ENCODE measurements at regions not wholly inside any gene's neighbourhood (a gene's known extent, or its start where the extent isn't known, plus 50 kb on each side); places are given as distances from the start of the nearest gene placed in this dataset.

DNA sequence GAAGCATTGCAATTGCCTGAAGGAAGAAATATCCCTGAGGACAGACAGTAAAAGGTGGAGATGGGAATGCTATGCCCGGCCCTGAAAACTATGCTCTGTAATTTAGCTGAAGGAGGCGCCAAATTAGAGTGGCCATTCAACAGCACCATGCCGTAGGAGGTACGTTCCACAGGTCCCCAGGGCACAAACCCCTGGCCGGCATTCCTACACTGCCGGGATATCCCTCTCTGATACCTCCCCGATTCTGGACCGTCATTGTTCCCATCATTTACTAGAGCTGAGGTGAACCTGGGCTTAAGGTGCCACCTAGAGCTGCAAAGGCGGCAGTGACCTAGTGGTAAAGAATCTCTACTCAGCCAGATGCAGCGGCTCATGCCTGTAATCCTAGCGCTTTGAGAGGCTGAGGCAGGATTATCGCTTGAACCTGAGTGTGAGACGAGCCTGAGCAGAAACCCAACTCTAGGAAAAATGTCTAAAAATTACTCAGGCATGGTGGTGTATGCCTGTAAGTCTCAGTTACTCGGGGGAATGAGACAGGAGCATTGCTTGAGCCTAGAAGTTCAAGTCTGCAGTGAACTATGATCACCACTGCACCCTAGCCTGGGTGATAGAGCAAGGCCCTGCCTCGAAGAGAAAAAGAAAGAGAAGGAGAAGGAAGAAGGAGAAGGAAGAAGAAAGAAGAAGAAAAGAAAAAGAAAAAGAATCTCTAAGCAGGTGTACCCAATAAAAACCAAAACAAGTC is 53.0 kb upstream of the TNKS2 start:
- DNase-seq (ENCODE audit: low read depth) (peak; percentile 9), FAIRE-seq (no peak)
- Histone ChIP-seq H4K20me1 (ENCODE audit: insufficient read depth, low read length) (no peaks in the 10 kb centered on the region), H3K9me3 (ENCODE audit: insufficient read depth, low read depth, low read length) (no peaks in the 10 kb centered on the region), H3K9ac (ENCODE audit: low read length) (no peak overlapping the region), H3K4me1 (ENCODE audit: insufficient read depth, low read length) (no peaks in the 10 kb centered on the region), H3K4me2 (ENCODE audit: low read length) (no peak overlapping the region), H3K4me3 (ENCODE audit: insufficient read depth, low read depth, low read length) (no peak overlapping the region), H3K36me3 (ENCODE audit: insufficient read depth, low read length) (no peaks in the 10 kb centered on the region), H3K27ac (ENCODE audit: low read depth, low read length) (no peak overlapping the region), H2AFZ (ENCODE audit: low read depth, low read length) (peak overlapping the region; percentile 62), H3K27me3 (ENCODE audit: insufficient read depth, low read length) (peaks cover 4% of the 10 kb centered on the region), H3K79me2 (ENCODE audit: insufficient read depth, low read length) (no peaks in the 10 kb centered on the region)
- Mint-ChIP-seq H3K4me1 (ENCODE audit: low read depth, unreplicated experiment) (no peaks in the 10 kb centered on the region), H3K9me3 (ENCODE audit: unreplicated experiment) (no peaks in the 10 kb centered on the region), H3K27me3 (ENCODE audit: low read depth, unreplicated experiment) (no peaks in the 10 kb centered on the region), H3K27ac (ENCODE audit: unreplicated experiment) (no peak overlapping the region), H3K36me3 (ENCODE audit: low read depth, unreplicated experiment) (peaks cover 2% of the 10 kb centered on the region), H3K4me3 (ENCODE audit: unreplicated experiment) (no peak overlapping the region)
- TF ChIP-seq, protein P1, sequence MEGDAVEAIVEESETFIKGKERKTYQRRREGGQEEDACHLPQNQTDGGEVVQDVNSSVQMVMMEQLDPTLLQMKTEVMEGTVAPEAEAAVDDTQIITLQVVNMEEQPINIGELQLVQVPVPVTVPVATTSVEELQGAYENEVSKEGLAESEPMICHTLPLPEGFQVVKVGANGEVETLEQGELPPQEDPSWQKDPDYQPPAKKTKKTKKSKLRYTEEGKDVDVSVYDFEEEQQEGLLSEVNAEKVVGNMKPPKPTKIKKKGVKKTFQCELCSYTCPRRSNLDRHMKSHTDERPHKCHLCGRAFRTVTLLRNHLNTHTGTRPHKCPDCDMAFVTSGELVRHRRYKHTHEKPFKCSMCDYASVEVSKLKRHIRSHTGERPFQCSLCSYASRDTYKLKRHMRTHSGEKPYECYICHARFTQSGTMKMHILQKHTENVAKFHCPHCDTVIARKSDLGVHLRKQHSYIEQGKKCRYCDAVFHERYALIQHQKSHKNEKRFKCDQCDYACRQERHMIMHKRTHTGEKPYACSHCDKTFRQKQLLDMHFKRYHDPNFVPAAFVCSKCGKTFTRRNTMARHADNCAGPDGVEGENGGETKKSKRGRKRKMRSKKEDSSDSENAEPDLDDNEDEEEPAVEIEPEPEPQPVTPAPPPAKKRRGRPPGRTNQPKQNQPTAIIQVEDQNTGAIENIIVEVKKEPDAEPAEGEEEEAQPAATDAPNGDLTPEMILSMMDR (IDR thresholded peaks at IDR 0.05; ENCODE audit: insufficient read depth, low read depth, low read length): no peak
- TF ChIP-seq EZH2 (IDR thresholded peaks at IDR 0.05; ENCODE audit: insufficient read depth, low read length): no peak

DNA sequence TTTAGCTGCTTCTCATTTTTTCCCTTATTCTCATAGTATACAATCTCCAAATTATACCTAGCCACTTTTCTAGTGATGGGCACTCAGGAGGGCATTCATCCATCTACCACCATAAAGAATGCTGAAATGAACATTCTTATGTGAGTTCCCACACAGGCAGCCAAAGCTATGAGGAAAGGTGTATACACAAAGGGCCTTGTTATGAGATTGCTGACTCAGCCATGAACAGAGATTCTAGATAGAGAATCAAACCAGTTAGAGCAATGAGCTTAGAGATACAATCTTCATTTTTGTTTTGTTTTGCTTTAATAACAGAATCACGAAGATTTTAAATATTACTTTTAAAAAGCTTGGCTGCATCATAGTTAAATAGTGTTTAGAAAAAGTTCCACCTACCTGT is 54.8 kb upstream of the TNKS2 start:
- Mint-ChIP-seq H3K4me1 (ENCODE audit: low read depth, unreplicated experiment) (no peaks in the 10 kb centered on the region), H3K9me3 (ENCODE audit: unreplicated experiment) (no peaks in the 10 kb centered on the region), H3K27me3 (ENCODE audit: low read depth, unreplicated experiment) (peaks cover 4% of the 10 kb centered on the region), H3K36me3 (ENCODE audit: low read depth, unreplicated experiment) (no peaks in the 10 kb centered on the region), H3K4me3 (ENCODE audit: unreplicated experiment) (no peak overlapping the region), H3K27ac (ENCODE audit: unreplicated experiment) (no peak overlapping the region)
- Histone ChIP-seq H3K9me3 (ENCODE audit: insufficient read depth, low read depth, low read length) (no peaks in the 10 kb centered on the region), H3K4me2 (ENCODE audit: low read length) (no peak overlapping the region), H3K9ac (ENCODE audit: low read length) (no peak overlapping the region), H2AFZ (ENCODE audit: low read depth, low read length) (no peak overlapping the region), H3K27ac (ENCODE audit: low read depth, low read length) (no peak overlapping the region), H3K4me1 (ENCODE audit: insufficient read depth, low read length) (no peaks in the 10 kb centered on the region), H3K79me2 (ENCODE audit: insufficient read depth, low read length) (no peaks in the 10 kb centered on the region), H3K4me3 (ENCODE audit: insufficient read depth, low read depth, low read length) (no peak overlapping the region), H4K20me1 (ENCODE audit: insufficient read depth, low read length) (no peaks in the 10 kb centered on the region), H3K27me3 (ENCODE audit: insufficient read depth, low read length) (peaks cover 4% of the 10 kb centered on the region), H3K36me3 (ENCODE audit: insufficient read depth, low read length) (no peaks in the 10 kb centered on the region)
- no peak for DNase-seq (ENCODE audit: low read depth)
- peak; percentile 29 for FAIRE-seq
- no peak for TF ChIP-seq EZH2 (IDR thresholded peaks at IDR 0.05; ENCODE audit: insufficient read depth, low read length)
- TF ChIP-seq, protein P1 (IDR thresholded peaks at IDR 0.05; ENCODE audit: insufficient read depth, low read depth, low read length): no peak

DNA sequence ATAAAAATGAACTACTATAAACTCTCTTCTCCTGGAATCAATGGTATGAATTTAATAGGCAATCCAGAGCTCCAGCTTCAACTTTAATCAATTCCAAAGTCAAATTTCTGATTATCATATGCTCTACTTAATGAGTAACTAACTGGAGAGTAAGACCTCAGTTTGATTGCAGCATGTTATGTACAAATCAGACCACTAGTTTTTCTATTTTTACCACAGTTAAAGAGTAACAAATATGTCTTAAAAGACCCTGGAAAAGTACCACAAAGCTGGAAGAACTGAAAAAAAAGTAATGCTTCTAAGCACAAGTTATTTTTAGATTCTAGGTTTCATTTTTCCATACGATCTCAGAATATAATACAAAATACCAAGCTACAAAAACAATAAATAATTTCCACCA is 56.0 kb upstream of the TNKS2 start:
- TF ChIP-seq, protein P1 (IDR thresholded peaks at IDR 0.05; ENCODE audit: insufficient read depth, low read depth, low read length): no peak
- TF ChIP-seq EZH2 (IDR thresholded peaks at IDR 0.05; ENCODE audit: insufficient read depth, low read length): no peak
- H3K4me3 Mint-ChIP-seq (ENCODE audit: unreplicated experiment): no peak overlapping the region
- Histone ChIP-seq H3K79me2 (ENCODE audit: insufficient read depth, low read length) (no peaks in the 10 kb centered on the region), H2AFZ (ENCODE audit: low read depth, low read length) (no peak overlapping the region), H3K27me3 (ENCODE audit: insufficient read depth, low read length) (peaks cover 13% of the 10 kb centered on the region), H3K4me2 (ENCODE audit: low read length) (no peak overlapping the region), H3K27ac (ENCODE audit: low read depth, low read length) (no peak overlapping the region), H3K4me1 (ENCODE audit: insufficient read depth, low read length) (no peaks in the 10 kb centered on the region), H3K9ac (ENCODE audit: low read length) (no peak overlapping the region), H4K20me1 (ENCODE audit: insufficient read depth, low read length) (no peaks in the 10 kb centered on the region), H3K36me3 (ENCODE audit: insufficient read depth, low read length) (no peaks in the 10 kb centered on the region), H3K4me3 (ENCODE audit: insufficient read depth, low read depth, low read length) (no peak overlapping the region), H3K9me3 (ENCODE audit: insufficient read depth, low read depth, low read length) (no peaks in the 10 kb centered on the region)
- H3K36me3 Mint-ChIP-seq (ENCODE audit: low read depth, unreplicated experiment): no peaks in the 10 kb centered on the region
- FAIRE-seq: no peak
- H3K4me1 Mint-ChIP-seq (ENCODE audit: low read depth, unreplicated experiment): no peaks in the 10 kb centered on the region
- DNase-seq (ENCODE audit: low read depth): no peak
- H3K27ac Mint-ChIP-seq (ENCODE audit: unreplicated experiment): no peak overlapping the region
- H3K9me3 Mint-ChIP-seq (ENCODE audit: unreplicated experiment): no peaks in the 10 kb centered on the region
- H3K27me3 Mint-ChIP-seq (ENCODE audit: low read depth, unreplicated experiment): peaks cover 4% of the 10 kb centered on the region

Data from astrocyte (in vitro differentiated cells and primary cell).